Neural cell (in vitro differentiated cells): ENCODE measurements at regions not wholly inside any gene's neighbourhood (a gene's known extent, or its start where the extent isn't known, plus 50 kb on each side); places are given as distances from the start of the nearest gene placed in this dataset.

ENCODE experiments used
- H2AFZ ChIP-seq: fragments of 200-600, 300-800 bp; sonication (generic), shearing (Covaris generic); 2 replicates; pipeline ENCODE4 v1.6.0; 2014; ENCODE audit warnings: low read depth, mild to moderate bottlenecking, antibody characterized with exemption, low read length, moderate library complexity
- H3F3A ChIP-seq: fragments of 200-600 bp; shearing (Covaris generic); 2 replicates; pipeline ENCODE4 v1.6.1; 2016; ENCODE audit warnings: mild to moderate bottlenecking, moderate library complexity, mixed read lengths, antibody characterized with exemption, low read length; ENCODE audit not compliant: insufficient read depth, poor library complexity, severe bottlenecking
- H3K27ac ChIP-seq: fragments of 200-600, 300-800 bp; sonication (generic), shearing (Covaris generic); 2 replicates; pipeline ENCODE4 v1.5.1; 2014; ENCODE audit warnings: mild to moderate bottlenecking, low read length, moderate library complexity
- H3K27me3 ChIP-seq: fragments of 300-800, 200-600 bp; sonication (generic), shearing (Covaris generic); 2 replicates; pipeline ENCODE4 v1.6.0; 2014; ENCODE audit warnings: mild to moderate bottlenecking, low read depth, low read length, moderate library complexity; ENCODE audit not compliant: insufficient read depth
- H3K36me3 ChIP-seq: fragments of 300-800, 200-600 bp; sonication (generic), shearing (Covaris generic); 2 replicates; pipeline ENCODE4 v1.5.1; 2014; ENCODE audit warnings: mild to moderate bottlenecking, antibody characterized with exemption, low read length, moderate library complexity; ENCODE audit not compliant: insufficient read depth
- H3K4me2 ChIP-seq: fragments of 300-800, 200-600 bp; sonication (generic), shearing (Covaris generic); 2 replicates; pipeline ENCODE4 v1.6.0; 2014; ENCODE audit warnings: mild to moderate bottlenecking, low read length
- H3K4me3 ChIP-seq: fragments of 300-800, 200-600 bp; sonication (generic), shearing (Covaris generic); 2 replicates; pipeline ENCODE4 v1.5.1; 2014; ENCODE audit warnings: mild to moderate bottlenecking, low read length, moderate library complexity
- H3K79me2 ChIP-seq: fragments of 200-600 bp; shearing (Covaris generic); replicated peaks from 2 replicates; pipeline ENCODE4 v1.6.0; 2014; ENCODE audit warnings: mild to moderate bottlenecking, low read length, moderate library complexity; ENCODE audit not compliant: insufficient read depth
- H3K9ac ChIP-seq: fragments of 300-800, 200-600 bp; sonication (generic), shearing (Covaris generic); 2 replicates; pipeline ENCODE4 v1.6.1; 2016; ENCODE audit warnings: mild to moderate bottlenecking, low read length, mixed read lengths
- H3K9me2 ChIP-seq: fragments of 200-600 bp; shearing (Covaris generic); 2 replicates; pipeline ENCODE4 v1.6.1; 2016; ENCODE audit warnings: mild to moderate bottlenecking, low read length, mixed read lengths; ENCODE audit not compliant: insufficient read depth
- H3K9me3 ChIP-seq: fragments of 200-600, 300-800 bp; sonication (generic), shearing (Covaris generic); 2 replicates; pipeline ENCODE4 v1.6.1; 2016; ENCODE audit warnings: mild to moderate bottlenecking, mixed run types, low read length, moderate library complexity, mixed read lengths
- H4K20me1 ChIP-seq: fragments of 200-600 bp; shearing (Covaris generic); 2 replicates; pipeline ENCODE4 v1.6.1; 2016; ENCODE audit warnings: mild to moderate bottlenecking, mixed run types; ENCODE audit not compliant: insufficient read depth
- CTCF ChIP-seq: fragments of 450-650 bp; IDR thresholded peaks from 2 replicates; pipeline ENCODE4 v1.5.1; 2014; ENCODE audit warnings: antibody characterized with exemption, mild to moderate bottlenecking, moderate library complexity; ENCODE audit not compliant: poor library complexity, severe bottlenecking
- EP300 ChIP-seq: fragments of 450-650 bp; conservative IDR thresholded peaks from 2 replicates; pipeline ENCODE4 v1.6.1; 2014; ENCODE audit warnings: antibody characterized with exemption, mild to moderate bottlenecking, moderate library complexity; ENCODE audit not compliant: poor library complexity, severe bottlenecking
- EZH2 ChIP-seq: fragments of 200-600, 300-800 bp; shearing (Covaris generic), sonication (generic); IDR thresholded peaks from 2 replicates; pipeline ENCODE4 v1.6.1; 2014; ENCODE audit warnings: antibody characterized with exemption, low read length, borderline replicate concordance, mild to moderate bottlenecking; ENCODE audit not compliant: insufficient read depth, poor library complexity, severe bottlenecking
- MXI1 ChIP-seq: fragments of 450-650 bp; conservative IDR thresholded peaks from 2 replicates; pipeline ENCODE4 v1.6.1; 2014; ENCODE audit warnings: antibody characterized with exemption, mild to moderate bottlenecking; ENCODE audit not compliant: poor library complexity, severe bottlenecking
- POLR2AphosphoS5 ChIP-seq: IDR thresholded peaks from 2 replicates; pipeline ENCODE4 v1.6.1; 2012
- RAD21 ChIP-seq: fragments of 450-650 bp; conservative IDR thresholded peaks from 2 replicates; pipeline ENCODE4 v1.6.1; 2014; ENCODE audit warnings: antibody characterized with exemption, mild to moderate bottlenecking, moderate library complexity
- SMC3 ChIP-seq: fragments of 450-650 bp; conservative IDR thresholded peaks from 2 replicates; pipeline ENCODE4 v1.6.1; 2014; ENCODE audit warnings: antibody characterized with exemption, mild to moderate bottlenecking, moderate library complexity; ENCODE audit not compliant: poor library complexity
- TAF1 ChIP-seq: IDR thresholded peaks from 2 replicates; pipeline ENCODE4 v1.6.1; 2012; ENCODE audit warnings: low read depth
- TF ChIP-seq, protein P1 (sequence below): IDR thresholded peaks from 2 replicates; pipeline ENCODE4 v1.6.1; 2012; ENCODE audit warnings: borderline replicate concordance

GRCh38 chrY:19098349-19098748, 324.8 kb upstream of the HSFY2 start:
- Histone ChIP-seq H3K9me2 (no peaks in the 10 kb centered on the region), H2AFZ (no peak overlapping the region), H3K9ac (no peak overlapping the region), H4K20me1 (no peaks in the 10 kb centered on the region), H3K4me3 (no peak overlapping the region), H3K27ac (no peak overlapping the region), H3K79me2 (no peaks in the 10 kb centered on the region), H3K27me3 (no peaks in the 10 kb centered on the region), H3F3A (no peaks in the 10 kb centered on the region), H3K4me2 (no peak overlapping the region), H3K36me3 (no peaks in the 10 kb centered on the region), H3K9me3 (no peaks in the 10 kb centered on the region)
- no peak for TF ChIP-seq CTCF
- no peak for TF ChIP-seq EP300
- TF ChIP-seq POLR2AphosphoS5 = no peak
- no peak for TF ChIP-seq SMC3
- TF ChIP-seq TAF1 = no peak
- TF ChIP-seq RAD21 = no peak
- no peak for TF ChIP-seq EZH2
- TF ChIP-seq, protein P1, sequence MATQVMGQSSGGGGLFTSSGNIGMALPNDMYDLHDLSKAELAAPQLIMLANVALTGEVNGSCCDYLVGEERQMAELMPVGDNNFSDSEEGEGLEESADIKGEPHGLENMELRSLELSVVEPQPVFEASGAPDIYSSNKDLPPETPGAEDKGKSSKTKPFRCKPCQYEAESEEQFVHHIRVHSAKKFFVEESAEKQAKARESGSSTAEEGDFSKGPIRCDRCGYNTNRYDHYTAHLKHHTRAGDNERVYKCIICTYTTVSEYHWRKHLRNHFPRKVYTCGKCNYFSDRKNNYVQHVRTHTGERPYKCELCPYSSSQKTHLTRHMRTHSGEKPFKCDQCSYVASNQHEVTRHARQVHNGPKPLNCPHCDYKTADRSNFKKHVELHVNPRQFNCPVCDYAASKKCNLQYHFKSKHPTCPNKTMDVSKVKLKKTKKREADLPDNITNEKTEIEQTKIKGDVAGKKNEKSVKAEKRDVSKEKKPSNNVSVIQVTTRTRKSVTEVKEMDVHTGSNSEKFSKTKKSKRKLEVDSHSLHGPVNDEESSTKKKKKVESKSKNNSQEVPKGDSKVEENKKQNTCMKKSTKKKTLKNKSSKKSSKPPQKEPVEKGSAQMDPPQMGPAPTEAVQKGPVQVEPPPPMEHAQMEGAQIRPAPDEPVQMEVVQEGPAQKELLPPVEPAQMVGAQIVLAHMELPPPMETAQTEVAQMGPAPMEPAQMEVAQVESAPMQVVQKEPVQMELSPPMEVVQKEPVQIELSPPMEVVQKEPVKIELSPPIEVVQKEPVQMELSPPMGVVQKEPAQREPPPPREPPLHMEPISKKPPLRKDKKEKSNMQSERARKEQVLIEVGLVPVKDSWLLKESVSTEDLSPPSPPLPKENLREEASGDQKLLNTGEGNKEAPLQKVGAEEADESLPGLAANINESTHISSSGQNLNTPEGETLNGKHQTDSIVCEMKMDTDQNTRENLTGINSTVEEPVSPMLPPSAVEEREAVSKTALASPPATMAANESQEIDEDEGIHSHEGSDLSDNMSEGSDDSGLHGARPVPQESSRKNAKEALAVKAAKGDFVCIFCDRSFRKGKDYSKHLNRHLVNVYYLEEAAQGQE = no peak
- TF ChIP-seq MXI1 = no peak

DNA sequence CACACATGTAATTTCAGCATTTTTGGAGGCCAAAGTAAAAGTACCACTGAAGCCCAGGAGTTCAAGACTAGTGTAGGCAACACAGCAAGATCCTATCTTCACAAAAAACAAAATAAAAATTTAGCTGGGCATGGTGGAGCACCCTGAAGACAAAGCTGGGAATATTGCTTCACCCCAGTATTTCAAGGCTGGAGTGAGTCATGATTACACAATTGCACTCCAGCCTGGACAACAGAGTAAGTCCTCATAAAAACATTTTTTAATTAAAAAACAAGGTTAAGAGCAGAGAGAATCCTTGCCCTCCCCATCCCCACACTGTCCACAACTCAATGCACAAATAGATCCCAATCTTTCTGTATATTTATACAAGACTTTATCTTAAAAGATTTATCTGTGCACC, 321.9 kb upstream of the HSFY2 start:
- Histone ChIP-seq H3K36me3 (no peaks in the 10 kb centered on the region), H4K20me1 (no peaks in the 10 kb centered on the region), H3K9me3 (no peaks in the 10 kb centered on the region), H3K9ac (no peak overlapping the region), H3K4me3 (no peak overlapping the region), H3K27ac (no peak overlapping the region), H3K79me2 (no peaks in the 10 kb centered on the region), H3K27me3 (no peaks in the 10 kb centered on the region), H2AFZ (no peak overlapping the region), H3K4me2 (no peak overlapping the region), H3K9me2 (no peaks in the 10 kb centered on the region), H3F3A (no peaks in the 10 kb centered on the region)
- no peak for TF ChIP-seq MXI1
- TF ChIP-seq SMC3 = no peak
- no peak for TF ChIP-seq RAD21
- TF ChIP-seq EZH2 = no peak
- no peak for TF ChIP-seq TAF1
- TF ChIP-seq CTCF = no peak
- no peak for TF ChIP-seq POLR2AphosphoS5
- TF ChIP-seq, protein P1 = no peak
